Astrocyte (in vitro differentiated cells and primary cell): ENCODE measurements at regions not wholly inside any gene's neighbourhood (a gene's known extent, or its start where the extent isn't known, plus 50 kb on each side); places are given as distances from the start of the nearest gene placed in this dataset.

Experiments
- CTCF ChIP-seq: IDR thresholded peaks from 2 replicates; pipeline ENCODE4 v1.5.1; 2011; ENCODE audit warnings: low read depth, mild to moderate bottlenecking, inconsistent platforms, low read length, moderate library complexity; ENCODE audit not compliant: insufficient read depth
- EZH2 ChIP-seq: IDR thresholded peaks from 2 replicates; pipeline ENCODE4 v1.6.1; 2012; ENCODE audit warnings: mild to moderate bottlenecking, low read length, inconsistent platforms; ENCODE audit not compliant: insufficient read depth

- TF ChIP-seq CTCF (no peak), EZH2 (no peak)
Measured at GRCh38 chr12:28908646-28909045, 240.4 kb upstream of the FAR2 start.
